ENCODE measurements at regions not wholly inside any gene's neighbourhood (a gene's known extent, or its start where the extent isn't known, plus 50 kb on each side); places are given as distances from the start of the nearest gene placed in this dataset.
"Not testable (repeated sequence)": the region's sequence is repeated elsewhere in the genome, so short reads cannot be mapped to it uniquely, and the experiment has no call there.

DNA sequence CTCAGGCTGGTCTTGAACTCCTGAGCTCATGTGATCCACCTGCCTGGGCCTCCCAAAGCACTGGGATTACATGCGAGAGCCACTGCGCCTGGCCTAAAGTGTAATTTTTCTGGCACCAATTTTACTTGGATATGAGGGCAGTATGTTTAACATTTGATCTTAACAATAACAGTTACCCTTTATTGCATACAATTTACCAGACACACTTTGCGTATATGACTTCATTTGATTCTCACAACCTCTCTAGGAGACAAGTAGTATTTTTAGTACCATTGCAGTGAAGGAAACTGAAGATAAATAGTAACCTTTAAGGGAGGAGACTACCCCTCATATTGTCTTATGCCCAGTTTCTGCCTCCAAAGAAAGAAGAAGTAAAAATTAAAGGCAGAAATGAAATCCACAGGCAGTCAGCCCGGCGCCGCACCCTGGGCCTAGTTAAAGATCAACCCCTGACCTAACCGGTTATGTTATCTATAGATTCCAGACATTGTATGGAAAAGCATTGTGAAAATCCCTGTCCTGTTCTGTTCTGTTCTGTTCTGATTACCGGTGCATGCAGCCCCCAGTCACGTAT lies 54.0 kb downstream of the CYP26A1 start:
- Mint-ChIP-seq H3K9me3 (peaks cover 19% of the 10 kb centered on the region), H3K4me1 (peaks cover 25% of the 10 kb centered on the region)
- ATAC-seq; DNase-seq; H3K36me3 Mint-ChIP-seq (ENCODE audit: low read depth); H3K27ac Mint-ChIP-seq; H3K4me3 Mint-ChIP-seq; H3K27me3 Mint-ChIP-seq: not testable (repeated sequence)

DNA sequence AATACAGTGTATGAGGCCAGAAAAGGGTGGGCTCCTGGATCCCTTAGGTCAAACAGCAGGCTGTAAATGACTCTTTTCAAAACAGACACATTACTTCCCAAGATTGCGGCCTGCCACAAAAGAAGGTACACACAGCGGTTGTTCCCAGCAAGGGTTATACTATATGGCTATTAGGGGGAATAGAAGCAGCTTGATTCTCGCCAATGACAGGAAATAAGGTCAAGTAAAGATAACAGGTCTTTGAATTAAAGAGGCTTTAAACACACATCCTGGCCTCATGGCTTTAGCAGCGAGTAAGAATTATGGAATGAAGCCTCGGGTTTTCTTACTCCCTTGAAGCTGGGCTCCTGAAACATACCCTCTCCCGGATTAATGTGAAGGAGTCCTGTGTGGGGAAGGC lies 58.3 kb downstream of the CYP26A1 start:
- Mint-ChIP-seq H3K4me1 (no peaks in the 10 kb centered on the region), H3K27me3 (peaks cover 1% of the 10 kb centered on the region), H3K4me3 (no peak overlapping the region), H3K36me3 (ENCODE audit: low read depth) (no peaks in the 10 kb centered on the region), H3K27ac (no peak overlapping the region), H3K9me3 (no peaks in the 10 kb centered on the region)
- ATAC-seq (no peak), DNase-seq (no peak)

DNA sequence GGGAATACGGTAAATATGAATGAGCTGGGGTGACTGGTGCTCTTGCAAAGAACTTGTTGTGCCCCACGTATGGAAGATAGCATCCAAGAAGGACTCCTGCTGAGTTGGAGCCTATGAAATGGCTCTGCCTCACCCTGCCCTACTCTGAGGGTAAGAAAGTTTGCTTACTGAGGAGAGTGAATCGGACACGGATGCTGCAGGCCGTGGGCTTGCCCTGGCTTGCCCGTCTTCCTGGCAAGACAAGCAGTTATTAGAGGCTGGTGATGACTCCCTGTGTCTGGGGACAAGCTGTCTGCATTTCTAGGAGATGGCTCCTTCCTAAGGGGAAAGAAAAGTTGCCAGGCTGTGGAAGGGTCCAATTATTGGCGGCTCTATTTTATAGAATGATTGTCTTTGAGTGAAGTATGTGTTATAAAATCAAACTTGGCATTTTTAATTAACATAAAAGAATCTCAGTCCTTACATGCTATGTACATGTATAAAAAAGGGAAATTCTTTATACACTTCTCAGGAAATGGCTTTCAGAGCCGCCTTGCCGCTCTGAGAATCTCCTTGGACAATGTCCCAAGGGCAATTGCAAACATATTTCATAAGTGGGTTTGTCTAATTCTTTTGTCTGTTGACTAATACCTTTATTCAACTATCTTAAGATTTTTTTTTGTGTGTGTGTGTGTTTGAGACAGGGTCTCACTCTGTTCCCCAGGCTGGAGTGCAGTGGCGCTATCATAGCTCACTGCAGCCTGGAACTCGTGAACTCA lies 64.6 kb downstream of the CYP26A1 start:
- no peaks in the 10 kb centered on the region for H3K4me1 Mint-ChIP-seq
- no peak for DNase-seq
- no peak overlapping the region for H3K4me3 Mint-ChIP-seq
- no peak overlapping the region for H3K27ac Mint-ChIP-seq
- no peaks in the 10 kb centered on the region for H3K9me3 Mint-ChIP-seq
- no peaks in the 10 kb centered on the region for H3K36me3 Mint-ChIP-seq (ENCODE audit: low read depth)
- H3K27me3 Mint-ChIP-seq = peaks cover 12% of the 10 kb centered on the region
- ATAC-seq = no peak

DNA sequence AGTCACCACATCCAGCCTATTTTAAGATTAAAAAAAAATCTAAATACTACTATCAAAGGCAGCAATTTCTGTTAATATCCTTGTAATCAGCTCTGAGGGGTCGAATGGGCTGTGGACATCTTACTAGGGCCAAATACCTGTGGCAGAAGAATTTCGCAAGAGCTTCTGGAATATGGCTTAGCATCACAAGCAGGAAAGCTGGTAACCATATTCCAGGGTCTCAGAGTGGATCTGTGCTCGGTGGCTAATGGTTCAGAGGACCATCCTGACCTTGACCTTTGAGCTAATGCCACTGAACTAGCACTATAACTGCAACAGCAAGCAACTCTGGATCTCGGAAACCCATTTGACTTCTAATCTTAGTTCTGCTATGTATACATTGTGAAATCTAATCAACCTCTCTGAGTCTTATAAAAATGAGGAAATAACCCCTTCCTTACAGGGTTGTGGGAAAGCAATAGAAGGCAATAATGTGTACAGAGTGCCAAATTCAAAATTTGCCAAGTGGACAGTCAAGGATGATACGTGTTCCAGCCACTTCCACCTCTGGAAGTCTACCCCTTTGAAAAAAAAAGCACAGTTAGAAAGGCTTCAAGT lies 65.5 kb downstream of the CYP26A1 start:
- DNase-seq = no peak
- no peak overlapping the region for H3K27ac Mint-ChIP-seq
- H3K4me3 Mint-ChIP-seq = no peak overlapping the region
- no peaks in the 10 kb centered on the region for H3K9me3 Mint-ChIP-seq
- ATAC-seq = no peak
- H3K36me3 Mint-ChIP-seq (ENCODE audit: low read depth) = no peaks in the 10 kb centered on the region
- H3K27me3 Mint-ChIP-seq = peaks cover 12% of the 10 kb centered on the region
- H3K4me1 Mint-ChIP-seq = no peaks in the 10 kb centered on the region

DNA sequence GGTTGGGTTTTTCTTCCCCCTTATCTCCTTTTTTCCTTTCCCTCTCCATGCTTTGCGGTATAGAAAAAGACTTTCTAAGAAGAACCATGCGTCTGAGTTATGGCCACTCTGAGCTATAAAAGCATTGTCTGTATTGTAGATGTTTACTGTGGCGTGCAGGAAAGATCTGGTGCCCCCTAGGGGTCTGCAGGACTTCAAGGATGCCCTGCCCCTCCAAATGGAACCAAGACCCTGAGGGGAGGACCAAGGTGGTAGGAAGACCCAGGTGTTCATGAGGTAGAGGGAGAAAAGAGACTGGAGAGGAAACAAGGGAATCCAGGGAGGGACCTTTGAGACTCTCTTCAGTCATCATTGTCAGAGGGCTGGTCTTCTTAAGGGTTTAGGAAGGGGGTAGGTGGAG lies 68.8 kb downstream of the CYP26A1 start:
- Mint-ChIP-seq H3K4me3 (no peak overlapping the region), H3K27ac (no peak overlapping the region), H3K9me3 (no peaks in the 10 kb centered on the region), H3K27me3 (peaks cover 20% of the 10 kb centered on the region), H3K36me3 (ENCODE audit: low read depth) (no peaks in the 10 kb centered on the region), H3K4me1 (no peaks in the 10 kb centered on the region)
- ATAC-seq = no peak
- DNase-seq = no peak

DNA sequence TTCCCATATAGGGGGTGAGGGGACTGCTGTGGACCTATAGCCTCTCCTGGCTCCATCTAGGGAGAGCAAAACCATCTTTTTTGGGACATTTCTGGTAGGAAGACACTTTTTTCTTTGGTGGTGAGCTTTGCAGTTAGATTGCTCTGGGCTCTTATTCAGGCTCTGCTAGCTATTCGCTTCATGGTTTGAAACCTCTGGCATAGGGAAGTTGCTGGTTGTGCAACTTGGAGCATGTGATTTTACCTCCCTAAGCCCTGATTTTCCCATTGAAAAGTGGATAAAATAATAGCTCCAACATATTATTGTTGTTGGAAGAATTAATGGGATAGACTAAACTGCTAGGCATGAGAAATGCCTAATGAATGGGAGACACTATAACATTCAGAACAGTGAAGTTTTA lies 69.6 kb downstream of the CYP26A1 start:
- no peak for ATAC-seq
- Mint-ChIP-seq H3K27ac (no peak overlapping the region), H3K27me3 (peaks cover 22% of the 10 kb centered on the region), H3K4me1 (no peaks in the 10 kb centered on the region), H3K36me3 (ENCODE audit: low read depth) (no peaks in the 10 kb centered on the region), H3K4me3 (no peak overlapping the region), H3K9me3 (no peaks in the 10 kb centered on the region)
- DNase-seq = no peak

DNA sequence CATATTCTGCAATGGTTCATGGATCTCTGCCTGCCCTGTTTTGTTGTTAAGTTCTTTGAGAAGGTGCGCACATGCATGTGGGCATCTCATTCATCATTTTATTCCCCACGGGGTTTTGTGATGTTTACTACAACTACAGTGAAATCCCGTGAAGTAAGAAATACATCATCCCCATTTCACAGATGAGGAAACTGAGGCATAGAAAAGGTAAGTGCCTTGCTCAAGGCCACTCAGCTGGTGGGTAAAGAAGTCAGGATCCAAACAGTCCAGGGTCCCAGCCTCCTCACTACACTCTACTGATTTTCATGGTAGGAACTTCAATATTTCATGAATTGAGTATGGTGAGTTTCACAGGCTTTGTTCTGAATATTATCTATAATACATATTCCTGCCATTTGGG lies 72.6 kb downstream of the CYP26A1 start:
- H3K4me1 Mint-ChIP-seq = peaks cover 19% of the 10 kb centered on the region
- peaks cover 25% of the 10 kb centered on the region for H3K27me3 Mint-ChIP-seq
- H3K9me3 Mint-ChIP-seq = no peaks in the 10 kb centered on the region
- H3K27ac Mint-ChIP-seq = no peak overlapping the region
- no peaks in the 10 kb centered on the region for H3K36me3 Mint-ChIP-seq (ENCODE audit: low read depth)
- no peak overlapping the region for H3K4me3 Mint-ChIP-seq
- DNase-seq (no peak), ATAC-seq (no peak)

DNA sequence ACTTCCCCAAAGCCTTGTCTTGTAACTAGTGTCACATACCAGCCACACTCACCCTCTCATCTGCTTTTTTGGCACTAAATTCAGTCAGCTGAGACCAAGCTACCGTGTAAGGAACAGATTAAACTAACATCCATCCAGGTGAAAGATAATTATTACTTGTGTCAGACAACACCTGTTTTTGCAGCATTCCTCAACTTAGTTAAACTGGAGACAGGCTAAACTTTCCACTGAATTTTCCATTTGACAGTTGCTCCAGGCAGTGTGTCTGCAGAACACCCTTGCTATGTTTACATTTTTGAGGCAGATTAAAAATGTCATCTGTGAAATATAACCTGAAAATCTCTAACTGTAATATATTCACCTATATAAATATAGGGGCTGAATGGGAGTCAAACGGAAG lies 73.6 kb downstream of the CYP26A1 start:
- H3K27me3 Mint-ChIP-seq = peaks cover 25% of the 10 kb centered on the region
- no peak overlapping the region for H3K27ac Mint-ChIP-seq
- ATAC-seq = no peak
- DNase-seq = no peak
- no peaks in the 10 kb centered on the region for H3K36me3 Mint-ChIP-seq (ENCODE audit: low read depth)
- H3K9me3 Mint-ChIP-seq = no peaks in the 10 kb centered on the region
- H3K4me3 Mint-ChIP-seq = no peak overlapping the region
- H3K4me1 Mint-ChIP-seq = peaks cover 22% of the 10 kb centered on the region

DNA sequence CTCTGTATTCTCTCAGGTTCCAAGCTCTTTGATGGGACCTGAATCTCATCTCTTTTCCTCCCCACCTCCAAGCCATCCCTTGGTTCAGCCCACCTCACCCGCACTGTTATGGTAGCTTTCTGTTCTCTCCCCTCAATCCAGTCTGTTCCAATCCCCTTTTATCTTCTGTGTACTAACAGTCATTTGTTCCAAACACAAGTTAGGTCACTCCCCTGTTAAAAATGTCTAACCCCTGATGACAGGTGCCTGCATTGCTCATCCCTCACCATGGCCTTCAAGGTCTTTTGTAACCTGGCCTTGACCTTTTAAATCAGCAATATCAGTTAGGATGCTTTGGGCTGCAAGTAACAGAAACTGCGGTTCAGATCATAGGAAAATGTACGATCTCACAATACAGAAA lies 74.8 kb downstream of the CYP26A1 start:
- Mint-ChIP-seq H3K27ac (no peak overlapping the region), H3K4me3 (no peak overlapping the region), H3K36me3 (ENCODE audit: low read depth) (no peaks in the 10 kb centered on the region), H3K4me1 (peaks cover 22% of the 10 kb centered on the region), H3K27me3 (peaks cover 23% of the 10 kb centered on the region), H3K9me3 (peaks cover 4% of the 10 kb centered on the region)
- ATAC-seq (peak; percentile 61), DNase-seq (no peak)

DNA sequence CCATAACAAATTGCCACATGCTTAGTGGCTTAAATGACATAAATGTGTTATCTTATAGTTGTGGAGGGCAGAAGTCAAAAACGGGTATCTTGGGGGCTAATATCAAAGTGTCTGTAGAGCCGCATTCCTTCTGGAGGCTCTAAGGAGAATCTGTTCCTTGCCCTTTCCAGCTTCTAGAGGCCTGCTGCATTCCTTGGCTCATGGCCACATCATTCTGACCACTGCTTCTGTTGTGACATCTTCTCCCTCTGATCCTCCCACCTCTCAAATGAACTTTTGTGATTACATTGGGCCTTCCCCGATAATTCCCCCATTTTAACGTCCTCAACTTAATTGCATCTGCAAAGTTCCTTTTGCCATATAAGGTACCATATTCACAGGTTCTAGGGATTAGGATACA lies 76.1 kb downstream of the CYP26A1 start:
- H3K27me3 Mint-ChIP-seq = peaks cover 23% of the 10 kb centered on the region
- no peak overlapping the region for H3K4me3 Mint-ChIP-seq
- H3K4me1 Mint-ChIP-seq = peaks cover 22% of the 10 kb centered on the region
- DNase-seq (no peak), ATAC-seq (no peak)
- H3K9me3 Mint-ChIP-seq = peaks cover 8% of the 10 kb centered on the region
- no peaks in the 10 kb centered on the region for H3K36me3 Mint-ChIP-seq (ENCODE audit: low read depth)
- H3K27ac Mint-ChIP-seq = no peak overlapping the region

DNA sequence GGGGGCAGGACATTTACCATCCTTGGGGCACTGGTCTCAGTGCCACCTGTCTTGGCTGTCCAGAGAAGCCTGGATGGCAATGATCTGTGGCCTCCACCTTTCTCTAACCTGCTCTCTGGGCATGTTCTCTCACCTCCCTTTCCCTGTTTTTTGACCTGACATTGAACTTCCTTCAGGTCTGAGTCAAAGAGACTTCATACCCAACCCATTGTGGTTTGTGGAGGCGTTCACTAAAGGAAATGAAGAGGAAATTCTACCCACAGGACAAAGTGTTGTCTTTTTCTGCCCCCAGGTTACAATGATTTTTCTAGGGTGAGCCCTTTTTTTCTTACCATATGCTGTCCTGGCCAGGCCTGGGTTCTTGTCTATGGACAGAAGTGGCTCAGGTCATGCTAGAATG lies 76.6 kb downstream of the CYP26A1 start:
- H3K4me1 Mint-ChIP-seq = peaks cover 22% of the 10 kb centered on the region
- H3K36me3 Mint-ChIP-seq (ENCODE audit: low read depth) = no peaks in the 10 kb centered on the region
- peaks cover 12% of the 10 kb centered on the region for H3K9me3 Mint-ChIP-seq
- no peak overlapping the region for H3K4me3 Mint-ChIP-seq
- peak; percentile 8 for DNase-seq
- peak; percentile 44 for ATAC-seq
- H3K27ac Mint-ChIP-seq = no peak overlapping the region
- peaks cover 23% of the 10 kb centered on the region for H3K27me3 Mint-ChIP-seq

DNA sequence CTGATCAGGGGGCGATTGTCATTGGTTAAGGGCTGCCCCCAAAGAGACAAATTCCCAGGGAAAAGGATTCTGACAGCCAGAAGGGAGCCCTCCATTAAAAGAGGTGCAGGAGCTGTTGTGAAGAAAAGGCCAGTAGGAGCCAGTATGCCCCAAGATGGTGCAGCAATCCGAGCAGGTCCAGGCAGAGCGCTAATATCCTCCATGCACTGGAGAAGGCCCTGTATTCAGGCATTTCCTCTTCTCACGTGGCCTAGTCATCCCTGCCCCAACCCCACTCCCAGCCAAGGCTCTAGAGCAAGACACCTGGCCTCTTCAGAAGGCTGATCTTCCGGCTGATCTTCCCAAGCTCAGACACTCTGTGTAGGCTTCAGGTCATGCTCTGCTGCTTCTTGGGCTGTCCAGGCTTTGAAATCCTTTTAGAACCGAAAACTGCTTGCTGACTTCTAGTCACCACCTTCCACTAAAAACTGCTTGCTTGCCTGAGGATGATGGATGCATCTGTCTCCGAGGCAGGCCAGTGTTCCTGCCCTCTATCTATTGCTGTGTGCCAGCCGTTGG lies 77.4 kb downstream of the CYP26A1 start:
- no peak overlapping the region for H3K4me3 Mint-ChIP-seq
- H3K27ac Mint-ChIP-seq = no peak overlapping the region
- H3K4me1 Mint-ChIP-seq = peaks cover 22% of the 10 kb centered on the region
- H3K27me3 Mint-ChIP-seq = peaks cover 20% of the 10 kb centered on the region
- no peak for DNase-seq
- peaks cover 19% of the 10 kb centered on the region for H3K9me3 Mint-ChIP-seq
- ATAC-seq = no peak
- no peaks in the 10 kb centered on the region for H3K36me3 Mint-ChIP-seq (ENCODE audit: low read depth)

DNA sequence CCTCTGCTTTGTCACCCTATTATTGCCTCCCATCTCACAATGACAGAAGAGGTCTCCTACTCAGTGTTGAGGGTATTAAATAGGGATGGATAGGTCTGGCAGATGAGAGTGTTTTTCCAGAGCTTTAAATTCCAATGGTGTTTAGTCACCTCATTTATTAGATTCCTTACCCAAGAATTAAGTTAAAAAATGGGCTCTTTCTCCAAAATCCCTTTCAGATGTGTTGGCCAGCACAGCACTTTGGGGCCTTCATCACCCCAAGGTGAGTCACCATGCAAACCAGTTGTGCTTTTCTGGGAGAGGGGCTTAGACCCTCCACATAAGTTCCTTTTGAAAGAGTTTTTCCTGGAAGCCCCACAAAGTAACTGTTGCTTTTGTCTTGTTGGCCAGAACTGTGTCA lies 78.4 kb downstream of the CYP26A1 start:
- Mint-ChIP-seq H3K9me3 (peaks cover 19% of the 10 kb centered on the region), H3K4me3 (no peak overlapping the region), H3K27me3 (peaks cover 16% of the 10 kb centered on the region), H3K27ac (no peak overlapping the region), H3K36me3 (ENCODE audit: low read depth) (no peaks in the 10 kb centered on the region), H3K4me1 (peaks cover 22% of the 10 kb centered on the region)
- DNase-seq = no peak
- ATAC-seq = no peak

DNA sequence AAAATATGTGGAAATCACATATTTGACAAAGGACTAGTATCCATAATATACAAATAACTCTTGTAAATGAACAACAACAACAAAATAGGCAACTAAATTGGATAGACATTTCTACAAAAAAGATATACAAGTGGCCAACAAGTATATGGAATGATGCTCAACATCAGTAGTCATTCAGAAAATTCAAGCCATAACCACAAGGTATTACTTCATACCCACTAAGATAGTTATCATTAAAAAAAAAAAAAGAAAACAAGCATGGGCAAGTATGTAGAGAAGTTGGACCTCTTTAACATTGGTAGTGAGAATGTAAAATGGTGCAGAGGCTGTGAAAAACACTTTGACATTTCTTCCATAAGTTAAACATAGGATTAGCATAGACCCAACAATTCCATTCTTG lies 80.8 kb downstream of the CYP26A1 start:
- DNase-seq (no peak), ATAC-seq (no peak)
- Mint-ChIP-seq H3K9me3 (peaks cover 40% of the 10 kb centered on the region), H3K27ac (no peak overlapping the region), H3K36me3 (ENCODE audit: low read depth) (peaks cover 3% of the 10 kb centered on the region), H3K4me3 (no peak overlapping the region), H3K27me3 (peaks cover 8% of the 10 kb centered on the region), H3K4me1 (peaks cover 17% of the 10 kb centered on the region)

DNA sequence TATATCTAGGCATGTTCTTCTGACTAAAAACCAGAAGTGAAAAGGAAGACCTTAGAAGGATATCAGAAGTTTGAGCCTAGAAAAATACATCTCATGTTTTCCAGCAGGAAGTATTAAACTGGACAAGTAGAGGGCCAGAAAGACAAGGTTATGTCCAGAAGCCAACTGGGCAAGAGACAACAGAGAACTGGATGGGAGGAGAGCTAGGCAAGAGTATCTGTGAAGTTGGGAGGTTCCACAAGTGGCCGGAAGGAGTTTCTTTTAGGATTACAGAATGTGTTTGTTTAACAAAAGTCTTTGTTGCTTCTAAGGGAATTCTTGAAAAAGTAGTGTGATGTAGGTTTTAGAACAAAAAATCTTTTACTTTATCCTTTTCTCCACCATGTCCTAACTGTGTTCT lies 86.4 kb downstream of the CYP26A1 start:
- H3K27ac Mint-ChIP-seq = no peak overlapping the region
- no peak overlapping the region for H3K4me3 Mint-ChIP-seq
- H3K9me3 Mint-ChIP-seq = peaks cover 35% of the 10 kb centered on the region
- ATAC-seq = no peak
- H3K4me1 Mint-ChIP-seq = no peaks in the 10 kb centered on the region
- DNase-seq = no peak
- peaks cover 8% of the 10 kb centered on the region for H3K27me3 Mint-ChIP-seq
- H3K36me3 Mint-ChIP-seq (ENCODE audit: low read depth) = peaks cover 3% of the 10 kb centered on the region

All from activated naive CD8-positive, alpha-beta T cell treated with anti-CD3 and anti-CD28 coated beads, Interleukin-2, amount 50 U/mL, for 24 hours (primary cell).